ENCODE measurements at regions not wholly inside any gene's neighbourhood (a gene's known extent, or its start where the extent isn't known, plus 50 kb on each side); places are given as distances from the start of the nearest gene placed in this dataset.

DNA sequence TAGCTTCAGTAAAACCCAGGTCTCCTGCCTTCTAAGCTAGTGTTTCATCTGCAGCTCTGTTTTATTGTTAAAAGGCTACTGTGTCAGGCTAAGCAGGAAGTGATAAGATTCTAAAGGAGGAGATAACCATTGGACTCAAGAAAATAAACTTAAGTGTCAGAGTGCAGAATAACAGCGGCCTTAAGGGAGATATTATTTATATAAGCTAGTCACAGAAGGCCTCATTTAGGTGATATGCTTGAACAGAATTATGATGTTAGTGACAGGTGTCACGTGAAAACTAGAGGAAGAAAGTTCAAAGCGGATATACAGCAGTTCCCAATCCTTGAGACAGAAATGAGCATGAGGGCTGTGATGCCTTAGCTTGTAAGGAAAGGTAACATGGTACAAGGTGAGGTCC lies 373.4 kb downstream of the FOXG1 start:
- TF ChIP-seq, protein P1, sequence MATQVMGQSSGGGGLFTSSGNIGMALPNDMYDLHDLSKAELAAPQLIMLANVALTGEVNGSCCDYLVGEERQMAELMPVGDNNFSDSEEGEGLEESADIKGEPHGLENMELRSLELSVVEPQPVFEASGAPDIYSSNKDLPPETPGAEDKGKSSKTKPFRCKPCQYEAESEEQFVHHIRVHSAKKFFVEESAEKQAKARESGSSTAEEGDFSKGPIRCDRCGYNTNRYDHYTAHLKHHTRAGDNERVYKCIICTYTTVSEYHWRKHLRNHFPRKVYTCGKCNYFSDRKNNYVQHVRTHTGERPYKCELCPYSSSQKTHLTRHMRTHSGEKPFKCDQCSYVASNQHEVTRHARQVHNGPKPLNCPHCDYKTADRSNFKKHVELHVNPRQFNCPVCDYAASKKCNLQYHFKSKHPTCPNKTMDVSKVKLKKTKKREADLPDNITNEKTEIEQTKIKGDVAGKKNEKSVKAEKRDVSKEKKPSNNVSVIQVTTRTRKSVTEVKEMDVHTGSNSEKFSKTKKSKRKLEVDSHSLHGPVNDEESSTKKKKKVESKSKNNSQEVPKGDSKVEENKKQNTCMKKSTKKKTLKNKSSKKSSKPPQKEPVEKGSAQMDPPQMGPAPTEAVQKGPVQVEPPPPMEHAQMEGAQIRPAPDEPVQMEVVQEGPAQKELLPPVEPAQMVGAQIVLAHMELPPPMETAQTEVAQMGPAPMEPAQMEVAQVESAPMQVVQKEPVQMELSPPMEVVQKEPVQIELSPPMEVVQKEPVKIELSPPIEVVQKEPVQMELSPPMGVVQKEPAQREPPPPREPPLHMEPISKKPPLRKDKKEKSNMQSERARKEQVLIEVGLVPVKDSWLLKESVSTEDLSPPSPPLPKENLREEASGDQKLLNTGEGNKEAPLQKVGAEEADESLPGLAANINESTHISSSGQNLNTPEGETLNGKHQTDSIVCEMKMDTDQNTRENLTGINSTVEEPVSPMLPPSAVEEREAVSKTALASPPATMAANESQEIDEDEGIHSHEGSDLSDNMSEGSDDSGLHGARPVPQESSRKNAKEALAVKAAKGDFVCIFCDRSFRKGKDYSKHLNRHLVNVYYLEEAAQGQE (IDR thresholded peaks at IDR 0.05): no peak
- no peak for TF ChIP-seq FOSL2 (IDR thresholded peaks at IDR 0.05)
- TF ChIP-seq FOSL2 (CRISPR knock-in tag; IDR thresholded peaks at IDR 0.05): no peak
- TF ChIP-seq, protein P2, sequence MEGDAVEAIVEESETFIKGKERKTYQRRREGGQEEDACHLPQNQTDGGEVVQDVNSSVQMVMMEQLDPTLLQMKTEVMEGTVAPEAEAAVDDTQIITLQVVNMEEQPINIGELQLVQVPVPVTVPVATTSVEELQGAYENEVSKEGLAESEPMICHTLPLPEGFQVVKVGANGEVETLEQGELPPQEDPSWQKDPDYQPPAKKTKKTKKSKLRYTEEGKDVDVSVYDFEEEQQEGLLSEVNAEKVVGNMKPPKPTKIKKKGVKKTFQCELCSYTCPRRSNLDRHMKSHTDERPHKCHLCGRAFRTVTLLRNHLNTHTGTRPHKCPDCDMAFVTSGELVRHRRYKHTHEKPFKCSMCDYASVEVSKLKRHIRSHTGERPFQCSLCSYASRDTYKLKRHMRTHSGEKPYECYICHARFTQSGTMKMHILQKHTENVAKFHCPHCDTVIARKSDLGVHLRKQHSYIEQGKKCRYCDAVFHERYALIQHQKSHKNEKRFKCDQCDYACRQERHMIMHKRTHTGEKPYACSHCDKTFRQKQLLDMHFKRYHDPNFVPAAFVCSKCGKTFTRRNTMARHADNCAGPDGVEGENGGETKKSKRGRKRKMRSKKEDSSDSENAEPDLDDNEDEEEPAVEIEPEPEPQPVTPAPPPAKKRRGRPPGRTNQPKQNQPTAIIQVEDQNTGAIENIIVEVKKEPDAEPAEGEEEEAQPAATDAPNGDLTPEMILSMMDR (IDR thresholded peaks at IDR 0.05): no peak
- no peak for TF ChIP-seq BHLHE40 (IDR thresholded peaks at IDR 0.05; ENCODE audit: low read depth, low read length)
- TF ChIP-seq POLR2A (IDR thresholded peaks at IDR 0.05; ENCODE audit: low read length): no peak
- no peak for TF ChIP-seq CEBPB (IDR thresholded peaks at IDR 0.05)
- no peak for TF ChIP-seq KDM5A (IDR thresholded peaks at IDR 0.05)
- TF ChIP-seq EP300 (IDR thresholded peaks at IDR 0.05): no peak
- no peak for TF ChIP-seq RCOR1 (IDR thresholded peaks at IDR 0.05; ENCODE audit: low read depth, low read length)
- TF ChIP-seq, protein P3, sequence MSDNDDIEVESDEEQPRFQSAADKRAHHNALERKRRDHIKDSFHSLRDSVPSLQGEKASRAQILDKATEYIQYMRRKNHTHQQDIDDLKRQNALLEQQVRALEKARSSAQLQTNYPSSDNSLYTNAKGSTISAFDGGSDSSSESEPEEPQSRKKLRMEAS (IDR thresholded peaks at IDR 0.05): no peak
- TF ChIP-seq, protein P4, sequence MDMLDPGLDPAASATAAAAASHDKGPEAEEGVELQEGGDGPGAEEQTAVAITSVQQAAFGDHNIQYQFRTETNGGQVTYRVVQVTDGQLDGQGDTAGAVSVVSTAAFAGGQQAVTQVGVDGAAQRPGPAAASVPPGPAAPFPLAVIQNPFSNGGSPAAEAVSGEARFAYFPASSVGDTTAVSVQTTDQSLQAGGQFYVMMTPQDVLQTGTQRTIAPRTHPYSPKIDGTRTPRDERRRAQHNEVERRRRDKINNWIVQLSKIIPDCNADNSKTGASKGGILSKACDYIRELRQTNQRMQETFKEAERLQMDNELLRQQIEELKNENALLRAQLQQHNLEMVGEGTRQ (IDR thresholded peaks at IDR 0.05): no peak
- no peak for TF ChIP-seq RFX5 (IDR thresholded peaks at IDR 0.05)
- no peak for TF ChIP-seq RNF2 (IDR thresholded peaks at IDR 0.05; ENCODE audit: borderline replicate concordance, low read depth)
- no peak for TF ChIP-seq RARB (CRISPR knock-in tag; IDR thresholded peaks at IDR 0.05)

Data from A549 (cell line).